Natural killer cell (primary cell): ENCODE measurements at regions not wholly inside any gene's neighbourhood (a gene's known extent, or its start where the extent isn't known, plus 50 kb on each side); places are given as distances from the start of the nearest gene placed in this dataset.
A peak's percentile ranks its signal among the peaks of the same experiment; 100 is the strongest.

ENCODE experiments used
- ATAC-seq, 3 donors: fragments of 150-1000 bp in 2 of 3; fragments of 200-7000 bp in 1 of 3; cut with Tn5 transposase; 1 replicate in 1 of 3; 2 replicates in 2 of 3; pipeline ENCODE4 v1.10.0; 2021; ENCODE audit warnings: mild to moderate bottlenecking in 2 of 3, moderate library complexity in 2 of 3
- DNase-seq, 2 donors: peaks; one replicate each; pipeline versions ENCODE4 v3.0.0 to v3.0.0-alpha.2; 2013 to 2021; ENCODE audit warnings: mixed read lengths in 1 of 2
- H3K27ac ChIP-seq: one replicate; pipeline ENCODE4 v1.5.1; 2013; ENCODE audit warnings: mild to moderate bottlenecking, low read length
- H3K27me3 ChIP-seq: one replicate; pipeline ENCODE4 v1.6.1; 2013; ENCODE audit warnings: low read length; ENCODE audit not compliant: control insufficient read depth, insufficient read depth
- H3K36me3 ChIP-seq: one replicate; pipeline ENCODE4 v1.6.1; 2013; ENCODE audit warnings: low read length; ENCODE audit not compliant: control insufficient read depth, insufficient read depth
- H3K4me1 ChIP-seq: one replicate; pipeline ENCODE4 v1.6.1; 2013; ENCODE audit warnings: low read length; ENCODE audit not compliant: control insufficient read depth, insufficient read depth
- H3K4me3 ChIP-seq: one replicate; pipeline ENCODE4 v1.5.1; 2013; ENCODE audit warnings: low read length
- H3K9me3 ChIP-seq: one replicate; pipeline ENCODE4 v1.6.1; 2013; ENCODE audit warnings: low read length; ENCODE audit not compliant: control insufficient read depth, insufficient read depth
- H3K27ac Mint-ChIP-seq, 2 donors: one replicate each; pipeline ENCODE4 v1.8.0; 2022; ENCODE audit warnings: mild to moderate bottlenecking in 2 of 2, mixed read lengths in 2 of 2, moderate library complexity in 1 of 2
- H3K27me3 Mint-ChIP-seq, 2 donors: one replicate each; pipeline ENCODE4 v1.8.0; 2022; ENCODE audit warnings: low read depth in 2 of 2, mixed read lengths in 2 of 2
- H3K36me3 Mint-ChIP-seq: one replicate; pipeline ENCODE4 v1.8.0; 2022; ENCODE audit warnings: mixed read lengths
- H3K4me1 Mint-ChIP-seq, 2 donors: one replicate each; pipeline ENCODE4 v1.8.0; 2022; ENCODE audit warnings: mixed read lengths in 2 of 2
- H3K4me3 Mint-ChIP-seq: one replicate; pipeline ENCODE4 v1.8.0; 2022; ENCODE audit warnings: mild to moderate bottlenecking, moderate library complexity, mixed read lengths
- H3K9me3 Mint-ChIP-seq, 2 donors: one replicate each; pipeline ENCODE4 v1.8.0; 2022; ENCODE audit warnings: mixed read lengths in 2 of 2
- WGBS: methylation state at CpG from one replicate; pipeline ENCODE4 v1.1.7; 2013; ENCODE audit warnings: missing lambda C conversion rate; ENCODE audit not compliant: insufficient coverage; 5-methylcytosine and 5-hydroxymethylcytosine counted together
- intact Hi-C: fragments of 100-400 bp; cut with micrococcal nuclease; formaldehyde crosslinking; loops from one replicate; pipeline ENCODE4 v1.14.2; 2022
- TF ChIP-seq, protein P1 (sequence below): fragments of 200-600 bp; IDR thresholded peaks from one replicate; pipeline ENCODE4 v1.8.0; 2022; ENCODE audit warnings: antibody characterized with exemption

DNA sequence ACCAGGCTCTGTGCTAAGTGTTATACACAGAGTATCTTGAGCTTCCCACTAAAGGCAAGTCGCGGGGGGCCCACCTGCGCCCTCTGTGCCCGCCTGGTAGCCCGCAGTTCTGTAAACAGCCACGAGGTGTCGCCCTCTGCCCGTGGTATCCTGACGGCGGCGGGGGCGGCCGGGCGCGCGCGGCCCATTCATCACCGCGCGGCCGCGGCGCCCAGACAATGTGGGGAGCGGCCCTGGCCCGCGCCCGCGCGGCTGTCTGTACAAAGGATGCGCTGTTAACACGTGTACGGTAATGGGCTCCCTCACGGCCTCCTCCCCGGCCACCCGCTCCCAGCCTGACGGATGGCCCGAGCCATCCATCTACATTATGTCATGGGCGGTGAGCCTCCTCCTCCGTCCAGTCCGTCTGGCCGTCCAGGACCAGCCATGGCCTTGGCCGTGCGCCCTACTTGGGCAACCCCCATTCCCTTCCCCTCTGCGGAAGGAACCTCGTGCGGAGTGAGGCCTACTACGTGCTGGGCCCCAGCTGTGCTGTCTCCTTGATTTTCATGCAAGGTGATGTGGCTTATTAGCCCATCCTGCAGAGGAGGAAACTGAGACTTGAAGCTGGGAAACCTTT is 99.4 kb downstream of the MIAT start:
- intact Hi-C loops, result loop anchor here (10.0 kb wide), 1 partner anchor 1048 kb away; the partner anchor contains the start of gene MN1
- Mint-ChIP-seq H3K27me3 (no peaks in the 10 kb centered on the region), H3K4me3 (no peak overlapping the region), H3K9me3 (no peaks in the 10 kb centered on the region), H3K27ac (no peak overlapping the region), H3K4me1 (peaks cover 10 to 41% of the 10 kb centered on the region in 2 donors), H3K36me3 (no peaks in the 10 kb centered on the region)
- H3K9me3 ChIP-seq, result peaks cover 5% of the 10 kb centered on the region
- TF ChIP-seq, protein P1, sequence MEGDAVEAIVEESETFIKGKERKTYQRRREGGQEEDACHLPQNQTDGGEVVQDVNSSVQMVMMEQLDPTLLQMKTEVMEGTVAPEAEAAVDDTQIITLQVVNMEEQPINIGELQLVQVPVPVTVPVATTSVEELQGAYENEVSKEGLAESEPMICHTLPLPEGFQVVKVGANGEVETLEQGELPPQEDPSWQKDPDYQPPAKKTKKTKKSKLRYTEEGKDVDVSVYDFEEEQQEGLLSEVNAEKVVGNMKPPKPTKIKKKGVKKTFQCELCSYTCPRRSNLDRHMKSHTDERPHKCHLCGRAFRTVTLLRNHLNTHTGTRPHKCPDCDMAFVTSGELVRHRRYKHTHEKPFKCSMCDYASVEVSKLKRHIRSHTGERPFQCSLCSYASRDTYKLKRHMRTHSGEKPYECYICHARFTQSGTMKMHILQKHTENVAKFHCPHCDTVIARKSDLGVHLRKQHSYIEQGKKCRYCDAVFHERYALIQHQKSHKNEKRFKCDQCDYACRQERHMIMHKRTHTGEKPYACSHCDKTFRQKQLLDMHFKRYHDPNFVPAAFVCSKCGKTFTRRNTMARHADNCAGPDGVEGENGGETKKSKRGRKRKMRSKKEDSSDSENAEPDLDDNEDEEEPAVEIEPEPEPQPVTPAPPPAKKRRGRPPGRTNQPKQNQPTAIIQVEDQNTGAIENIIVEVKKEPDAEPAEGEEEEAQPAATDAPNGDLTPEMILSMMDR, result peak; percentile 84
- no peaks in the 10 kb centered on the region for H3K36me3 ChIP-seq
- no peaks in the 10 kb centered on the region for H3K27me3 ChIP-seq
- peak; percentile 61 to 64 for DNase-seq
- no peak overlapping the region for H3K4me3 ChIP-seq
- peaks cover 4% of the 10 kb centered on the region for H3K4me1 ChIP-seq
- no peak overlapping the region for H3K27ac ChIP-seq
- WGBS, result 33% methylated on average over 47 of the region's 47 CpGs
- ATAC-seq, result peak; percentile 85 to 97 (median 94)

- Mint-ChIP-seq H3K4me1 (peaks cover 10 to 38% of the 10 kb centered on the region in 2 donors), H3K27ac (no peak overlapping the region), H3K27me3 (no peaks in the 10 kb centered on the region), H3K36me3 (no peaks in the 10 kb centered on the region), H3K9me3 (no peaks in the 10 kb centered on the region), H3K4me3 (no peak overlapping the region)
- ATAC-seq (no peak), DNase-seq (no peak)
- peaks cover 4% of the 10 kb centered on the region for H3K4me1 ChIP-seq
- H3K27ac ChIP-seq, result no peak overlapping the region
- no peaks in the 10 kb centered on the region for H3K9me3 ChIP-seq
- 98% methylated on average over 4 of the region's 4 CpGs for WGBS
- H3K27me3 ChIP-seq, result no peaks in the 10 kb centered on the region
- H3K36me3 ChIP-seq, result no peaks in the 10 kb centered on the region
- intact Hi-C loops, result loop anchor here (10.0 kb wide), 1 partner anchor 1047 kb away; the partner anchor contains the start of gene MN1
- TF ChIP-seq, protein P1, result no peak
- H3K4me3 ChIP-seq, result no peak overlapping the region
Observed at GRCh38 chr22:26757496-26757895, 100.1 kb downstream of the MIAT start.

GRCh38 chr22:26762503-26763472 is 105.4 kb downstream of the MIAT start:
- no peaks in the 10 kb centered on the region for H3K9me3 Mint-ChIP-seq
- Histone ChIP-seq H3K27ac (no peak overlapping the region), H3K27me3 (no peaks in the 10 kb centered on the region), H3K9me3 (no peaks in the 10 kb centered on the region), H3K36me3 (no peaks in the 10 kb centered on the region), H3K4me3 (no peak overlapping the region), H3K4me1 (peaks cover 6% of the 10 kb centered on the region)
- WGBS, result 97% methylated on average over 14 of the region's 17 CpGs
- no peaks in the 10 kb centered on the region for H3K27me3 Mint-ChIP-seq
- H3K36me3 Mint-ChIP-seq, result no peaks in the 10 kb centered on the region
- TF ChIP-seq, protein P1, result no peak
- intact Hi-C loops, result no loop called here
- H3K4me1 Mint-ChIP-seq, result peaks cover 21 to 41% of the 10 kb centered on the region in 2 donors
- H3K27ac Mint-ChIP-seq, result no peak overlapping the region
- ATAC-seq (no peak), DNase-seq (no peak)
- no peak overlapping the region for H3K4me3 Mint-ChIP-seq
